LNCaP clone FGC (cell line): ENCODE measurements at regions not wholly inside any gene's neighbourhood (a gene's known extent, or its start where the extent isn't known, plus 50 kb on each side); places are given as distances from the start of the nearest gene placed in this dataset.

Source experiments
- DNase-seq: peaks from one replicate; pipeline ENCODE4 v3.0.0-alpha.2; 2011; ENCODE audit warnings: low read depth
- H3K4me3 ChIP-seq: 2 replicates; pipeline ENCODE4 v1.5.1; 2011; ENCODE audit warnings: mild to moderate bottlenecking, low read depth, low read length, control low read depth
- CTCF ChIP-seq: IDR thresholded peaks from 2 replicates; pipeline ENCODE4 v1.5.1; 2012; ENCODE audit warnings: mild to moderate bottlenecking; ENCODE audit not compliant: control insufficient read depth, insufficient read depth; ENCODE audit errors: extremely low read depth

GRCh38 chr11:31877083-31877482 lies 66.0 kb upstream of the PAX6 start:
- no peak overlapping the region for H3K4me3 ChIP-seq
- DNase-seq = no peak

GRCh38 chr11:31875866-31876560 lies 64.9 kb upstream of the PAX6 start:
- DNase-seq = no peak
- TF ChIP-seq CTCF = no peak
- no peak overlapping the region for H3K4me3 ChIP-seq

More at GRCh38 chr11:31877083-31877482, 66.0 kb upstream of the PAX6 start:
- no peak for TF ChIP-seq CTCF

- no peak for DNase-seq
- TF ChIP-seq CTCF = no peak
- no peak overlapping the region for H3K4me3 ChIP-seq
Measured at GRCh38 chr11:31874631-31875191, 63.6 kb upstream of the PAX6 start.

GRCh38 chr11:31873124-31873523 lies 62.0 kb upstream of the PAX6 start:
- no peak for TF ChIP-seq CTCF
- no peak for DNase-seq
- no peak overlapping the region for H3K4me3 ChIP-seq

- no peak for TF ChIP-seq CTCF
- H3K4me3 ChIP-seq = no peak overlapping the region
- no peak for DNase-seq
Measured at GRCh38 chr11:31872076-31872443, 60.9 kb upstream of the PAX6 start.

- DNase-seq = no peak
- no peak overlapping the region for H3K4me3 ChIP-seq
- TF ChIP-seq CTCF = no peak
Measured at GRCh38 chr11:31871310-31872075, 60.4 kb upstream of the PAX6 start.
